H1 (cell line): ENCODE measurements at regions not wholly inside any gene's neighbourhood (a gene's known extent, or its start where the extent isn't known, plus 50 kb on each side); places are given as distances from the start of the nearest gene placed in this dataset.

ENCODE experiments used
- CTCF ChIA-PET: fragments of 300-600 bp; sonication (Branson Sonifier 250); formaldehyde crosslinking; loops from one replicate; lab custom pipeline; 2021; ENCODE audit not compliant: partially characterized antibody; lab: Charles Lee
- POLR2A ChIA-PET: fragments of 300-600 bp; sonication (Branson Sonifier 250); formaldehyde crosslinking; loops from one replicate; lab custom pipeline; 2021; ENCODE audit warnings: inconsistent platforms; ENCODE audit not compliant: partially characterized antibody; lab: Charles Lee
- DNase-seq, 2 experiments: peaks; one replicate each; pipeline versions ENCODE4 v3.0.0 to v3.0.0-alpha.2; 2010 to 2022; ENCODE audit warnings: low spot score in 2 of 2, low read depth in 1 of 2, mixed read lengths in 1 of 2
- FAIRE-seq: peaks from 2 replicates; lab custom pipeline; 2011; peaks lifted over from hg19 to GRCh38; lab: Jason Lieb, UNC
- H2AFZ ChIP-seq: 2 replicates; pipeline ENCODE4 v1.8.1; 2012; ENCODE audit warnings: low read length, inconsistent platforms
- H2AK5ac ChIP-seq: 2 replicates; pipeline ENCODE4 v1.6.1; 2013; ENCODE audit warnings: low read depth, low read length
- H2BK120ac ChIP-seq: replicated peaks from 2 replicates; pipeline ENCODE3; 2013; ENCODE audit warnings: low read depth, low read length, inconsistent platforms
- H2BK12ac ChIP-seq: 2 replicates; pipeline ENCODE4 v1.6.1; 2013; ENCODE audit warnings: low read depth, low read length
- H2BK15ac ChIP-seq: 2 replicates; pipeline ENCODE4 v1.6.1; 2013; ENCODE audit warnings: low read length
- H2BK20ac ChIP-seq: 2 replicates; pipeline ENCODE4 v1.6.1; 2013; ENCODE audit warnings: low read length
- H2BK5ac ChIP-seq: 2 replicates; pipeline ENCODE4 v1.6.1; 2013; ENCODE audit warnings: low read depth, low read length
- H3K14ac ChIP-seq: 2 replicates; pipeline ENCODE4 v1.6.1; 2013; ENCODE audit warnings: inconsistent platforms; ENCODE audit not compliant: insufficient read length
- H3K18ac ChIP-seq: 2 replicates; pipeline ENCODE4 v1.6.1; 2013; ENCODE audit warnings: low read length; ENCODE audit errors: extremely low read depth
- H3K23ac ChIP-seq: 2 replicates; pipeline ENCODE4 v1.6.1; 2013; ENCODE audit warnings: inconsistent platforms; ENCODE audit not compliant: insufficient read length
- H3K23me2 ChIP-seq: 2 replicates; pipeline ENCODE4 v1.6.1; 2013; ENCODE audit warnings: low read depth, low read length
- H3K27ac ChIP-seq: 2 replicates; pipeline ENCODE4 v1.6.1; 2011; ENCODE audit warnings: low read depth, low read length, inconsistent platforms
- H3K27me3 ChIP-seq, 4 experiments: replicated peaks in 1 of 4; 1 replicate in 1 of 4; 2 replicates in 3 of 4; pipeline versions ENCODE4 v1.6.1 to v1.8.1; 2011 to 2013; ENCODE audit warnings: low read length in 3 of 4, mild to moderate bottlenecking in 3 of 4, inconsistent platforms in 2 of 4, mixed read lengths in 2 of 4, moderate library complexity in 1 of 4; ENCODE audit not compliant: control insufficient read depth in 3 of 4, insufficient read depth in 3 of 4; ENCODE audit errors: extremely low read depth in 1 of 4
- H3K36me3 ChIP-seq, 4 experiments: 2 replicates each; pipeline versions ENCODE4 v1.6.1 to v1.8.1; 2011 to 2013; ENCODE audit warnings: mild to moderate bottlenecking in 4 of 4, low read length in 3 of 4, moderate library complexity in 2 of 4, control low read depth in 1 of 4, inconsistent platforms in 1 of 4; ENCODE audit not compliant: insufficient read depth in 4 of 4, control insufficient read depth in 2 of 4
- H3K4ac ChIP-seq: replicated peaks from 2 replicates; pipeline ENCODE3; 2013; ENCODE audit warnings: low read length, low read depth, mixed read lengths, inconsistent platforms; ENCODE audit not compliant: insufficient read length
- H3K4me1 ChIP-seq, 4 experiments: replicated peaks in 1 of 4; 1 replicate in 1 of 4; 2 replicates in 3 of 4; pipeline versions ENCODE4 v1.6.1 to v1.8.1; 2011 to 2013; ENCODE audit warnings: low read length in 3 of 4, inconsistent platforms in 2 of 4, mixed read lengths in 1 of 4; ENCODE audit not compliant: insufficient read depth in 4 of 4, control insufficient read depth in 3 of 4
- H3K4me2 ChIP-seq, 2 experiments: 2 replicates each; pipeline versions ENCODE4 v1.6.1 to v1.8.1; 2011 to 2013; ENCODE audit warnings: low read depth in 2 of 2, low read length in 2 of 2, control low read depth in 1 of 2, inconsistent platforms in 1 of 2, mild to moderate bottlenecking in 1 of 2; ENCODE audit not compliant: insufficient read depth in 1 of 2
- H3K4me3 ChIP-seq, 4 experiments: fragments of 200-600, 300-600 bp in 1 of 4; sonication (generic), shearing (Covaris generic), sonication (Bioruptor Twin) in 1 of 4; 2 replicates each; pipeline versions ENCODE4 v1.5.1 to v1.8.1; 2011 to 2016; ENCODE audit warnings: low read length in 4 of 4, low read depth in 3 of 4, control low read depth in 2 of 4, inconsistent platforms in 2 of 4, mild to moderate bottlenecking in 2 of 4, mixed read lengths in 1 of 4, moderate library complexity in 1 of 4; ENCODE audit not compliant: insufficient read depth in 2 of 4; ENCODE audit errors: extremely low read depth in 1 of 4
- H3K56ac ChIP-seq: replicated peaks from 2 replicates; pipeline ENCODE3; 2013; ENCODE audit warnings: low read depth, mild to moderate bottlenecking, mixed read lengths, low read length, inconsistent platforms; ENCODE audit not compliant: insufficient read length
- H3K79me1 ChIP-seq: 2 replicates; pipeline ENCODE4 v1.6.1; 2013; ENCODE audit warnings: low read depth, low read length, control low read depth
- H3K79me2 ChIP-seq, 2 experiments: 2 replicates each; pipeline versions ENCODE4 v1.6.1 to v1.8.1; 2012 to 2013; ENCODE audit warnings: low read length in 2 of 2, mild to moderate bottlenecking in 2 of 2, inconsistent platforms in 1 of 2; ENCODE audit not compliant: insufficient read depth in 2 of 2, control insufficient read depth in 1 of 2
- H3K9ac ChIP-seq, 4 experiments: replicated peaks in 1 of 4; 1 replicate in 1 of 4; 2 replicates in 3 of 4; pipeline versions ENCODE4 v1.6.1 to v1.8.1; 2011 to 2013; ENCODE audit warnings: low read depth in 3 of 4, low read length in 3 of 4, control low read depth in 2 of 4, mild to moderate bottlenecking in 2 of 4, moderate library complexity in 2 of 4, inconsistent platforms in 1 of 4; ENCODE audit errors: extremely low read depth in 1 of 4
- H3K9me3 ChIP-seq, 2 experiments: 2 replicates each; pipeline versions ENCODE4 v1.6.1 to v1.8.1; 2012 to 2013; ENCODE audit warnings: mild to moderate bottlenecking in 2 of 2, moderate library complexity in 2 of 2, control low read depth in 1 of 2, inconsistent platforms in 1 of 2, low read depth in 1 of 2, low read length in 1 of 2, mixed read lengths in 1 of 2; ENCODE audit not compliant: insufficient read depth in 2 of 2
- H4K20me1 ChIP-seq, 2 experiments: replicated peaks in 1 of 2; 2 replicates each; pipeline versions ENCODE3 to v1.8.1; 2011 to 2013; ENCODE audit warnings: inconsistent platforms in 2 of 2, low read length in 2 of 2, mild to moderate bottlenecking in 1 of 2; ENCODE audit not compliant: insufficient read depth in 2 of 2, control insufficient read depth in 1 of 2
- H4K5ac ChIP-seq: 2 replicates; pipeline ENCODE4 v1.6.1; 2013; ENCODE audit warnings: low read length, low read depth, mixed read lengths, inconsistent platforms; ENCODE audit not compliant: insufficient read length
- H4K8ac ChIP-seq: 2 replicates; pipeline ENCODE4 v1.8.0; 2013; ENCODE audit warnings: mild to moderate bottlenecking, moderate library complexity, low read length, inconsistent platforms; ENCODE audit not compliant: insufficient read depth; ENCODE audit errors: extremely low read depth
- H4K91ac ChIP-seq: replicated peaks from 2 replicates; pipeline ENCODE3; 2013; ENCODE audit warnings: low read length, mixed read lengths, inconsistent platforms; ENCODE audit not compliant: insufficient read length
- EGR1 ChIP-seq: IDR thresholded peaks from 2 replicates; pipeline ENCODE4 v1.6.1; 2011; ENCODE audit warnings: low read depth, low read length, borderline replicate concordance
- NRF1 ChIP-seq: IDR thresholded peaks from 2 replicates; pipeline ENCODE4 v1.6.1; 2011; ENCODE audit warnings: mild to moderate bottlenecking, low read depth, low read length, improper control_type of control experiment
- SP4 ChIP-seq: IDR thresholded peaks from 2 replicates; pipeline ENCODE4 v1.6.1; 2012; ENCODE audit warnings: low read length, inconsistent platforms
- ZNF274 ChIP-seq: IDR thresholded peaks from 2 replicates; pipeline ENCODE4 v1.7.0; 2012; ENCODE audit warnings: low read length, borderline replicate concordance; ENCODE audit errors: extremely low read depth

GRCh38 chr3:59213860-59214259 lies 164.0 kb upstream of the CFAP20DC start:
- Histone ChIP-seq H3K18ac (no peak overlapping the region), H3K23ac (no peak overlapping the region), H3K4ac (no peak overlapping the region), H4K91ac (no peak overlapping the region), H2BK20ac (no peak overlapping the region), H4K20me1 (no peaks in the 10 kb centered on the region), H3K27ac (no peak overlapping the region), H2AFZ (no peak overlapping the region), H3K4me2 (no peak overlapping the region), H2BK5ac (no peak overlapping the region), H3K14ac (no peak overlapping the region), H4K8ac (no peak overlapping the region), H2BK12ac (no peak overlapping the region), H3K27me3 (no peaks in the 10 kb centered on the region), H2BK15ac (no peak overlapping the region), H3K23me2 (no peaks in the 10 kb centered on the region), H3K4me3 (no peak overlapping the region), H2AK5ac (no peak overlapping the region), H3K79me2 (no peaks in the 10 kb centered on the region), H2BK120ac (no peak overlapping the region), H3K56ac (no peak overlapping the region), H3K4me1 (no peaks in the 10 kb centered on the region), H3K79me1 (no peaks in the 10 kb centered on the region), H3K9me3 (no peaks in the 10 kb centered on the region), H4K5ac (no peak overlapping the region), H3K36me3 (no peaks in the 10 kb centered on the region), H3K9ac (no peak overlapping the region)
- ChIA-PET POLR2A (no interaction called here), CTCF (interaction anchor here (0.6 kb wide), 2 partner anchors 702 to 1845 kb away, joined by 3 read pairs; no protein-coding TSS in a partner anchor)
- TF ChIP-seq SP4 (no peak), EGR1 (no peak), ZNF274 (no peak), NRF1 (no peak)
- FAIRE-seq: no peak
- DNase-seq: no peak
